Stomach (tissue), 4 donors: ENCODE measurements at regions not wholly inside any gene's neighbourhood (a gene's known extent, or its start where the extent isn't known, plus 50 kb on each side); places are given as distances from the start of the nearest gene placed in this dataset.
"Not testable (repeated sequence)": the region's sequence is repeated elsewhere in the genome, so short reads cannot be mapped to it uniquely, and the experiment has no call there.

Experiments
- CTCF ChIP-seq, 7 experiments: fragments of 450-650 bp in 4 of 7; fragments of 200-600 bp in 3 of 7; sonication (generic) in 3 of 7; IDR thresholded peaks; one replicate each; pipeline ENCODE4 v1.5.1; 2016 to 2019; ENCODE audit warnings: antibody characterized with exemption in 7 of 7, control low read depth in 2 of 7, mild to moderate bottlenecking in 1 of 7
- POLR2A ChIP-seq, 4 donors: fragments of 450-650 bp; IDR thresholded peaks; one replicate each; pipeline ENCODE4 v1.6.1; 2016; ENCODE audit warnings: antibody characterized with exemption in 4 of 4, control low read depth in 2 of 4, mild to moderate bottlenecking in 1 of 4, moderate library complexity in 1 of 4

- TF ChIP-seq POLR2A, CTCF (IDR thresholded peaks at IDR 0.05): not testable (repeated sequence)
Measured at GRCh38 chrX:45455732-45456131, 255.1 kb upstream of the DIPK2B start.
